GM23338 (cell line): ENCODE measurements at regions not wholly inside any gene's neighbourhood (a gene's known extent, or its start where the extent isn't known, plus 50 kb on each side); places are given as distances from the start of the nearest gene placed in this dataset.
"Not testable (repeated sequence)": the region's sequence is repeated elsewhere in the genome, so short reads cannot be mapped to it uniquely, and the experiment has no call there.

ENCODE experiments used
- ATAC-seq: fragments of 200-7000 bp; cut with Tn5 transposase; 3 replicates; pipeline ENCODE4 v1.9.1; 2020
- DNase-seq: peaks from one replicate; pipeline ENCODE4 v3.0.0-alpha.2; 2015; ENCODE audit warnings: low spot score
- H2AFZ ChIP-seq: fragments of 200-600 bp; sonication (generic); 2 replicates; pipeline ENCODE4 v1.8.0; 2016; ENCODE audit warnings: antibody characterized with exemption, mild to moderate bottlenecking, moderate library complexity
- H3F3A ChIP-seq: fragments of 200-600 bp; sonication (generic); replicated peaks from 2 replicates; pipeline ENCODE4 v1.8.0; 2017; ENCODE audit warnings: antibody characterized with exemption, mixed run types, low read depth
- H3K27ac ChIP-seq: fragments of 200-600 bp; sonication (generic); 2 replicates; pipeline ENCODE4 v1.6.1; 2016; ENCODE audit warnings: low read depth
- H3K27me3 ChIP-seq: fragments of 200-600 bp; sonication (generic); 2 replicates; pipeline ENCODE4 v1.8.0; 2016; ENCODE audit warnings: mild to moderate bottlenecking, mixed run types, moderate library complexity; ENCODE audit not compliant: insufficient read depth
- H3K36me3 ChIP-seq: fragments of 200-600 bp; sonication (generic); 2 replicates; pipeline ENCODE4 v1.8.0; 2016; ENCODE audit warnings: mild to moderate bottlenecking; ENCODE audit not compliant: insufficient read depth
- H3K4me1 ChIP-seq: fragments of 200-600 bp; sonication (generic); 2 replicates; pipeline ENCODE4 v1.8.0; 2016; ENCODE audit warnings: mild to moderate bottlenecking, moderate library complexity; ENCODE audit not compliant: insufficient read depth
- H3K4me2 ChIP-seq: fragments of 200-600 bp; sonication (generic); 2 replicates; pipeline ENCODE4 v1.7.1; 2017; ENCODE audit warnings: mixed run types
- H3K4me3 ChIP-seq: fragments of 200-600 bp; sonication (generic); 2 replicates; pipeline ENCODE4 v1.6.1; 2016; ENCODE audit warnings: mixed run types
- H3K79me2 ChIP-seq: fragments of 200-600 bp; sonication (generic); replicated peaks from 2 replicates; pipeline ENCODE4 v1.8.0; 2017; ENCODE audit warnings: mild to moderate bottlenecking; ENCODE audit not compliant: insufficient read depth
- H3K9me2 ChIP-seq: fragments of 200-600 bp; sonication (generic); 2 replicates; pipeline ENCODE4 v1.8.0; 2017; ENCODE audit not compliant: insufficient read depth
- H4K20me1 ChIP-seq: fragments of 200-600 bp; sonication (generic); replicated peaks from 2 replicates; pipeline ENCODE4 v1.8.0; 2017; ENCODE audit warnings: mild to moderate bottlenecking; ENCODE audit not compliant: insufficient read depth
- H3K27ac Mint-ChIP-seq: 2 replicates; pipeline ENCODE4 v1.8.0; 2020; ENCODE audit warnings: inconsistent platforms, mild to moderate bottlenecking, moderate library complexity, mixed read lengths
- H3K27me3 Mint-ChIP-seq: 3 replicates; pipeline ENCODE4 v1.8.0; 2022; ENCODE audit warnings: low read depth, mild to moderate bottlenecking, moderate library complexity, mixed read lengths, inconsistent platforms; ENCODE audit not compliant: insufficient read depth, poor library complexity
- H3K36me3 Mint-ChIP-seq: 3 replicates; pipeline ENCODE4 v1.8.0; 2021; ENCODE audit warnings: low read depth, mild to moderate bottlenecking, inconsistent platforms, moderate library complexity, mixed read lengths
- H3K4me1 Mint-ChIP-seq: 3 replicates; pipeline ENCODE4 v1.8.0; 2020; ENCODE audit warnings: mild to moderate bottlenecking, inconsistent platforms, mixed read lengths
- H3K4me3 Mint-ChIP-seq: 3 replicates; pipeline ENCODE4 v1.8.0; 2021; ENCODE audit warnings: moderate library complexity, mild to moderate bottlenecking, inconsistent platforms, mixed read lengths
- H3K9me3 Mint-ChIP-seq: 3 replicates; pipeline ENCODE4 v1.8.0; 2020; ENCODE audit warnings: moderate library complexity, mild to moderate bottlenecking, inconsistent platforms, mixed read lengths
- EZH2 ChIP-seq: fragments of 200-600 bp; sonication (generic); IDR thresholded peaks from one replicate; pipeline ENCODE4 v1.8.0; 2017; ENCODE audit warnings: antibody characterized with exemption, mild to moderate bottlenecking, low read depth; ENCODE audit not compliant: unreplicated experiment
- EZH2phosphoT487 ChIP-seq: fragments of 200-600 bp; sonication (generic); IDR thresholded peaks from one replicate; pipeline ENCODE4 v1.8.1; 2018; ENCODE audit warnings: antibody characterized with exemption; ENCODE audit not compliant: unreplicated experiment
- JUNB ChIP-seq: IDR thresholded peaks from one replicate; pipeline ENCODE4 v1.6.1; 2016; ENCODE audit warnings: antibody characterized with exemption; ENCODE audit not compliant: unreplicated experiment
- POLR2AphosphoS5 ChIP-seq: IDR thresholded peaks from 2 replicates; pipeline ENCODE4 v1.6.1; 2016; ENCODE audit warnings: antibody characterized with exemption, low read depth
- REST ChIP-seq: IDR thresholded peaks from one replicate; pipeline ENCODE4 v1.6.1; 2018; ENCODE audit warnings: antibody characterized with exemption; ENCODE audit not compliant: unreplicated experiment
- STAT1 ChIP-seq: IDR thresholded peaks from one replicate; pipeline ENCODE4 v1.6.1; 2016; ENCODE audit warnings: antibody characterized with exemption; ENCODE audit not compliant: unreplicated experiment
- ZNF114 ChIP-seq: fragments of 250-450 bp; sonication (Bioruptor Pico); IDR thresholded peaks from 2 replicates; pipeline ENCODE4 v1.5.0; 2020; ENCODE audit warnings: mild to moderate bottlenecking, moderate library complexity
- ZNF331 ChIP-seq: fragments of 250-450 bp; sonication (Bioruptor Pico); IDR thresholded peaks from 2 replicates; pipeline ENCODE4 v1.5.0; 2020; ENCODE audit warnings: low read depth, mild to moderate bottlenecking, moderate library complexity
- TF ChIP-seq, protein P1 (sequence below), 2 experiments: fragments of 200-600 bp in 1 of 2; sonication (generic) in 1 of 2; conservative IDR thresholded peaks; 2 replicates each; pipeline versions ENCODE4 v1.5.1 to v1.6.1; 2016 to 2017; ENCODE audit warnings: antibody characterized with exemption in 2 of 2, low read depth in 2 of 2, mild to moderate bottlenecking in 2 of 2, moderate library complexity in 1 of 2

- TF ChIP-seq ZNF331 (CRISPR knock-in tag) (no peak), ZNF114 (CRISPR knock-in tag) (no peak), JUNB (no peak), REST (no peak), EZH2phosphoT487 (no peak)
- TF ChIP-seq, protein P1, sequence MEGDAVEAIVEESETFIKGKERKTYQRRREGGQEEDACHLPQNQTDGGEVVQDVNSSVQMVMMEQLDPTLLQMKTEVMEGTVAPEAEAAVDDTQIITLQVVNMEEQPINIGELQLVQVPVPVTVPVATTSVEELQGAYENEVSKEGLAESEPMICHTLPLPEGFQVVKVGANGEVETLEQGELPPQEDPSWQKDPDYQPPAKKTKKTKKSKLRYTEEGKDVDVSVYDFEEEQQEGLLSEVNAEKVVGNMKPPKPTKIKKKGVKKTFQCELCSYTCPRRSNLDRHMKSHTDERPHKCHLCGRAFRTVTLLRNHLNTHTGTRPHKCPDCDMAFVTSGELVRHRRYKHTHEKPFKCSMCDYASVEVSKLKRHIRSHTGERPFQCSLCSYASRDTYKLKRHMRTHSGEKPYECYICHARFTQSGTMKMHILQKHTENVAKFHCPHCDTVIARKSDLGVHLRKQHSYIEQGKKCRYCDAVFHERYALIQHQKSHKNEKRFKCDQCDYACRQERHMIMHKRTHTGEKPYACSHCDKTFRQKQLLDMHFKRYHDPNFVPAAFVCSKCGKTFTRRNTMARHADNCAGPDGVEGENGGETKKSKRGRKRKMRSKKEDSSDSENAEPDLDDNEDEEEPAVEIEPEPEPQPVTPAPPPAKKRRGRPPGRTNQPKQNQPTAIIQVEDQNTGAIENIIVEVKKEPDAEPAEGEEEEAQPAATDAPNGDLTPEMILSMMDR (conservative IDR thresholded peaks at IDR 0.05; ENCODE audit: low read depth in 2 of 2) = no peak
These were observed 73.6 kb downstream of the OTUD1 start (continued) for GRCh38 chr10:23512355-23513058.

DNA sequence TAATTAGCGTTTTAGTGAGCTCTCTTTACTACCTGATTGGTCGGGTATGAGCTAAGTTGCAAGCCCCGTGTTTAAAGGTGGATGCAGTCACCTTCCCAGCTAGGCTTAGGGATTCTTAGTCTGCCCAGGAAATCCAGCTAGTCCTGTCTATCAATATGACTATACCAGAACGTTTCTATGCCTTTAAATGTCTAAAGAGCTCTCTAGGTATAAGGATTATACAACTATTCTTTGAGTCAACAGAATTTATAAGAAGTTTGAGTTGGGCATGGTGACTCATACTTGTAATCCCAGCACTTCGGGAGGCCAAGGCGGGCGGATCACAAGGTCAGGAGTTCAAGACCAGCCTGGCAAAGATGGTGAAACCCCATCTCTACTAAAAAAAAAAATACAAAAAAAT is 74.7 kb downstream of the OTUD1 start:
- not testable (repeated sequence) for H3F3A ChIP-seq, H3K27me3 Mint-ChIP-seq, H3K9me2 ChIP-seq, H3K4me3 ChIP-seq, H3K27ac Mint-ChIP-seq, H3K4me1 Mint-ChIP-seq, ATAC-seq, H4K20me1 ChIP-seq, H3K4me1 ChIP-seq, H3K27ac ChIP-seq, H3K27me3 ChIP-seq, H3K79me2 ChIP-seq, H3K36me3 ChIP-seq, H3K4me3 Mint-ChIP-seq, DNase-seq, H3K4me2 ChIP-seq, H2AFZ ChIP-seq
- peaks cover 46% of the 10 kb centered on the region for H3K9me3 Mint-ChIP-seq
- H3K36me3 Mint-ChIP-seq = peaks cover 27% of the 10 kb centered on the region

GRCh38 chr10:23514321-23514720 is 75.4 kb downstream of the OTUD1 start:
- H3K27me3 Mint-ChIP-seq = no peaks in the 10 kb centered on the region
- H3K9me3 Mint-ChIP-seq = peaks cover 40% of the 10 kb centered on the region
- no peak overlapping the region for H3K4me3 Mint-ChIP-seq
- H3K4me1 Mint-ChIP-seq = peaks cover 3% of the 10 kb centered on the region; the same call in 1 of the 3 replicates
- H3K9me2 ChIP-seq = no peaks in the 10 kb centered on the region
- no peak overlapping the region for H3K4me2 ChIP-seq
- DNase-seq (no peak), ATAC-seq (no peak)
- peaks cover 27% of the 10 kb centered on the region for H3K36me3 Mint-ChIP-seq
- H3K27me3 ChIP-seq = no peaks in the 10 kb centered on the region
- no peaks in the 10 kb centered on the region for H3F3A ChIP-seq
- H4K20me1 ChIP-seq = no peaks in the 10 kb centered on the region
- no peaks in the 10 kb centered on the region for H3K79me2 ChIP-seq
- H3K36me3 ChIP-seq = 0 out of 2 replicates have a peak, but pooled peaks cover 5% of the 10 kb centered on the region
- H3K27ac Mint-ChIP-seq = no peak overlapping the region
- H3K4me3 ChIP-seq = no peak overlapping the region
- H3K27ac ChIP-seq = no peak overlapping the region
- H2AFZ ChIP-seq = no peak overlapping the region
- no peaks in the 10 kb centered on the region for H3K4me1 ChIP-seq
- TF ChIP-seq EZH2phosphoT487 (no peak), EZH2 (no peak), STAT1 (no peak), POLR2AphosphoS5 (no peak)
